Naive thymus-derived CD4-positive, alpha-beta T cell (primary cell): ENCODE measurements at regions not wholly inside any gene's neighbourhood (a gene's known extent, or its start where the extent isn't known, plus 50 kb on each side); places are given as distances from the start of the nearest gene placed in this dataset.
A peak's percentile ranks its signal among the peaks of the same experiment; 100 is the strongest.

ENCODE experiments used
- ATAC-seq: fragments of 150-1000 bp; cut with Tn5 transposase; 2 replicates; pipeline ENCODE4 v1.10.0; 2021; ENCODE audit warnings: mild to moderate bottlenecking, moderate library complexity
- CTCF ChIA-PET: fragments of 350-600 bp; sonication (Branson Sonifier 250); formaldehyde crosslinking; loops from one replicate; lab custom pipeline; 2021; ENCODE audit warnings: antibody characterized with exemption; lab: Charles Lee
- POLR2A ChIA-PET: fragments of 350-600 bp; sonication (Branson Sonifier 250); formaldehyde crosslinking; loops from one replicate; lab custom pipeline; 2021; ENCODE audit warnings: antibody characterized with exemption, inconsistent platforms; lab: Charles Lee
- DNase-seq, 9 donors: peaks; one replicate each; pipeline versions ENCODE4 v3.0.0 to v3.0.0-alpha.2; 2020 to 2022; ENCODE audit warnings: mixed read lengths in 1 of 9
- H3K27ac ChIP-seq: one replicate; pipeline ENCODE4 v1.7.0; 2013; ENCODE audit warnings: mild to moderate bottlenecking, low read depth, low read length, moderate library complexity
- H3K27me3 ChIP-seq, 2 donors: one replicate each; pipeline ENCODE4 v1.7.0; 2013; ENCODE audit warnings: low read length in 2 of 2, mild to moderate bottlenecking in 2 of 2, moderate library complexity in 2 of 2; ENCODE audit not compliant: control insufficient read depth in 2 of 2, insufficient read depth in 2 of 2
- H3K36me3 ChIP-seq, 3 experiments: 1 replicate in 2 of 3; 2 replicates in 1 of 3; pipeline ENCODE4 v1.7.0; 2013; ENCODE audit warnings: low read length in 3 of 3, mild to moderate bottlenecking in 3 of 3, moderate library complexity in 1 of 3; ENCODE audit not compliant: insufficient read depth in 3 of 3, control insufficient read depth in 2 of 3
- H3K4me1 ChIP-seq, 2 donors: one replicate each; pipeline ENCODE4 v1.7.0; 2013; ENCODE audit warnings: low read length in 2 of 2, mild to moderate bottlenecking in 2 of 2, moderate library complexity in 1 of 2; ENCODE audit not compliant: control insufficient read depth in 2 of 2, insufficient read depth in 2 of 2
- H3K4me3 ChIP-seq: 2 replicates; pipeline ENCODE4 v1.7.0; 2013; ENCODE audit warnings: mild to moderate bottlenecking, low read length
- H3K9me3 ChIP-seq, 3 experiments: 1 replicate in 2 of 3; 2 replicates in 1 of 3; pipeline ENCODE4 v1.7.0; 2013; ENCODE audit warnings: low read length in 3 of 3; ENCODE audit not compliant: control insufficient read depth in 2 of 3
- H3K27ac Mint-ChIP-seq, 9 donors: one replicate each; pipeline ENCODE4 v1.8.0; 2020 to 2022; ENCODE audit warnings: mixed read lengths in 9 of 9, mild to moderate bottlenecking in 8 of 9, moderate library complexity in 5 of 9, inconsistent platforms in 2 of 9
- H3K27me3 Mint-ChIP-seq, 5 donors: one replicate each; pipeline ENCODE4 v1.8.0; 2021 to 2022; ENCODE audit warnings: mixed read lengths in 5 of 5, mild to moderate bottlenecking in 1 of 5
- H3K36me3 Mint-ChIP-seq, 5 donors: one replicate each; pipeline ENCODE4 v1.8.0; 2020 to 2022; ENCODE audit warnings: mixed read lengths in 5 of 5, mild to moderate bottlenecking in 3 of 5, inconsistent platforms in 1 of 5
- H3K4me1 Mint-ChIP-seq, 7 donors: one replicate each; pipeline ENCODE4 v1.8.0; 2020 to 2022; ENCODE audit warnings: mixed read lengths in 7 of 7, mild to moderate bottlenecking in 3 of 7, inconsistent platforms in 1 of 7
- H3K4me3 Mint-ChIP-seq, 10 donors: one replicate each; pipeline ENCODE4 v1.8.0; 2020 to 2022; ENCODE audit warnings: mild to moderate bottlenecking in 10 of 10, mixed read lengths in 10 of 10, moderate library complexity in 6 of 10, inconsistent platforms in 2 of 10
- H3K9me3 Mint-ChIP-seq, 11 donors: one replicate each; pipeline ENCODE4 v1.8.0; 2020 to 2022; ENCODE audit warnings: mixed read lengths in 11 of 11, mild to moderate bottlenecking in 4 of 11, inconsistent platforms in 1 of 11, moderate library complexity in 1 of 11
- intact Hi-C, 2 donors: fragments of 100-400 bp; cut with micrococcal nuclease; formaldehyde crosslinking; loops; one replicate each; pipeline ENCODE4 v1.15.1; 2023

DNA sequence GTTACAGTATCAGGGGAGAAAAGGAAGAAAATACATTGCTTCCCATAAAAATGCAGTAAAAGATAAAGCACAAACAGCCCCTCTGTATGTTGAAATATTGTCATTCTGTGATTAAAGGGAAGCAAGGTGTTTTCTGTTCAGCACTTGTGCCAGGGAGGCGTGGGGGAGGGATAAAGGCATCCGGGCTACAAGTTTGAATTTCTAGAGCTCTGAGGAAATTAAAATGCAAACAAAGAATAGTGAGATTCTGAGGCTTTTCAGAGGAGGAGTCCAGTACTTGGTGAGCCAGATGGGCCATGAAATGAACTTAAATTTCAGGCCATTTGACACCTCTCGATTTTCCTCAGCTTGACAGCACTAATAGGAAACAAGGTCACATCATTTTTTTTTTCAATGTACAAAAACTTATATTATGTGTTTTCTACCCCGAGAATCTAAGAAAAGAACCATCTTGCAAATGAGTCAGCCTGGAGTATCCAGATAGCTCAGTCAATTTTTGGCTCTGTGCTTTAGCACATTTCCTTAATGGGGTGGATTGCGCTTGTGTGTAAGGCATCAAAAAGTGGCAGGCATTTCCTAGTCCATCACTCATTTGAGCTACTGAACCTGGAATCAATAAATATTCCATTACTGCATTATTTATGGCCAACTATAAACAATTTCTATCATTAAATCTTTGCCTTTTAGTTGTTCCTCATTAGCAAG is 640.8 kb upstream of the TBL1XR1 start:
- no peak overlapping the region for H3K27ac Mint-ChIP-seq
- no peak for ATAC-seq

DNA sequence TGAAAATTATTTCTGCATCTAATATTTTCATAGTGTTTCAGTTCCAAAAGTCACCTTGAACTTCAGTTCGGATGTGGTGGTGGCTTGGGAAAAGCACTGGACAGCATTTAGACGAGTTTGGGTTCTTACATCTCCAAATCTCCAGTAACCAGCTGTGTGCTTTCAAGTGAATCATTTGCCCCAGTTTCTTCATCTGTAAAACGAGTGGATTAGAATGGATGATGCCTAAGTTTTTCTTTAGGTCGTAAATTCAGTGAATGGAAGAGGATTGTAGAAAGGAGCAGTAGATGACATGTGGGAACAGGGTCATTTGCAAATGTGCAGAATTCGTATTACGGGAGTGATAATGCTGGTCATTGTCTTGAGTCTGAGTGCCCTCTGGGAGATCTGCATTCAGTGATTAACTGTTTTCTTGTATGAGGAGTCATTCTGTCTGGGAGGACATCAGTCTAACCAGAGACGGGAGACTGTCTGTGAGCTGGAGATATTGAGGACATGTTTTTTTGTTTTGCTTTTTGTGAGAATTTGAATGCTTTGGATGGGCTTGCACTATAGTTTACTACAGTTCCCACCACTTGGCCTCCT is 641.6 kb upstream of the TBL1XR1 start:
- Histone ChIP-seq H3K27me3 (no peaks in the 10 kb centered on the region), H3K36me3 (no peaks in the 10 kb centered on the region), H3K27ac (no peak overlapping the region), H3K4me3 (no peak overlapping the region), H3K9me3 (no peaks in the 10 kb centered on the region), H3K4me1 (no peaks in the 10 kb centered on the region)
- Mint-ChIP-seq H3K4me1 (peaks cover 0 to 4% (median 0%) of the 10 kb centered on the region in 7 donors), H3K36me3 (no peaks in the 10 kb centered on the region), H3K9me3 (peaks cover 0 to 5% (median 0%) of the 10 kb centered on the region in 11 donors), H3K27me3 (no peaks in the 10 kb centered on the region), H3K4me3 (no peak overlapping the region), H3K27ac (peak overlapping the region in 1 of 9 donors; percentile 23)
- intact Hi-C loops: no loop called here
- CTCF ChIA-PET: no interaction called here
- no peak for DNase-seq
- POLR2A ChIA-PET: no interaction called here
- ATAC-seq: no peak

More for the DNA sequence above, 640.8 kb upstream of the TBL1XR1 start:
- Mint-ChIP-seq H3K27me3 (no peaks in the 10 kb centered on the region), H3K9me3 (peaks cover 0 to 5% (median 0%) of the 10 kb centered on the region in 11 donors), H3K4me3 (no peak overlapping the region), H3K4me1 (peaks cover 0 to 11% (median 5%) of the 10 kb centered on the region in 7 donors), H3K36me3 (no peaks in the 10 kb centered on the region)
- POLR2A ChIA-PET: no interaction called here
- Histone ChIP-seq H3K27me3 (no peaks in the 10 kb centered on the region), H3K36me3 (no peaks in the 10 kb centered on the region), H3K4me1 (no peaks in the 10 kb centered on the region), H3K9me3 (no peaks in the 10 kb centered on the region), H3K27ac (no peak overlapping the region), H3K4me3 (no peak overlapping the region)
- CTCF ChIA-PET: no interaction called here
- intact Hi-C loops: no loop called here
- DNase-seq: no peak

GRCh38 chr3:177842302-177842701 is 645.0 kb upstream of the TBL1XR1 start:
- no peaks in the 10 kb centered on the region for H3K36me3 ChIP-seq
- DNase-seq: no peak
- H3K4me3 ChIP-seq: no peak overlapping the region
- Mint-ChIP-seq H3K27ac (no peak overlapping the region), H3K4me1 (peaks cover 0 to 4% (median 0%) of the 10 kb centered on the region in 7 donors), H3K27me3 (no peaks in the 10 kb centered on the region), H3K9me3 (peaks cover 0 to 10% (median 0%) of the 10 kb centered on the region in 11 donors), H3K4me3 (no peak overlapping the region), H3K36me3 (no peaks in the 10 kb centered on the region)
- ChIA-PET POLR2A (no interaction called here), CTCF (no interaction called here)
- no peaks in the 10 kb centered on the region for H3K4me1 ChIP-seq
- ATAC-seq: no peak
- intact Hi-C loops: no loop called here
- no peaks in the 10 kb centered on the region for H3K9me3 ChIP-seq
- no peaks in the 10 kb centered on the region for H3K27me3 ChIP-seq
- no peak overlapping the region for H3K27ac ChIP-seq

DNA sequence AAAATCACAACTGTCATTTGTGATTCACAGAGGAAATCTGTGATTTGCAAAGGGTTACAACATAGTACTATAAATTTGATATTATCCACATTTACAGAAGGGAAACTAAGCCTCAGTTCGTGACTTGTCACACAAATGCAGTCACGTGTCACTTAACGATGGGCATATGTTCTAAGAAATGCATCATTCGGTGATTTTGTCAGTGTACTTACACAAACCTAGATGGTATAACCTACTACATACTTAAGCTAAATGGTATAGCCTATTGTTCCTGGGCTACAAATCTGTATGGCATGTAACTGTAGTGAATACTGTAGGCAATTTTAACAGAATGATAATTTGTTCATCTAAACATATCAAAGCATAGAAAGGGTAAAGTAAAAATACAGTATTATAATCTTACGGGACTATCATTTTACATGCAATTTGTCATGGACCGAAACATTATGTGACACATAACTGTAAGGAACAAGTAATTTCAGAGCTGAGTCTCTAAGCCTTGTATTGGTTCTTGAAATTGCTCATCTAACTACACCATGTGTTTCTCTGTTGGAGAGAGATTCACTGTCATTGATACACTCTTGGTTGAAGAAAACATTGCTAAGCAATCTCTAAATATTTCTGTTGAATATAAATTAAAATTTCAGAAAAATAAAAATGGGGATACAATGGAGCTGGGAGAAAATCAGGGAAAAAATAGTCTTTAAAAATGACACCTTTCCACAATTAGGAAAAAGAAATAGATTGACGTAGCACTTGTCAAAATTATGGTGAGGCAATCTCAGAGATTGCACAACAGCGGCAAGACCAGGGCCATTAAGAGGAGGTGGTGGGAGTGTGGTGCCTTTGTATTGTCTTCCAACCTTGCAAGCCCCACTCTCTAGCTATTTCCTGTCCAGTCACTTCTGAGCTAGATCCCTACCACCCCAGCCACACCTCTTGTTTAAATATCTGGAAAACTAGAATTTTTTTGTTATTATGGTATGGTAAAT is 645.8 kb upstream of the TBL1XR1 start:
- H3K36me3 ChIP-seq: no peaks in the 10 kb centered on the region
- H3K27me3 ChIP-seq: no peaks in the 10 kb centered on the region
- ChIA-PET CTCF (interaction anchor here (1.3 kb wide), 1 partner anchor 10 kb away, joined by 4 read pairs; no protein-coding TSS in a partner anchor), POLR2A (no interaction called here)
- intact Hi-C loops: no loop called here
- H3K4me3 ChIP-seq: no peak overlapping the region
- Mint-ChIP-seq H3K27ac (no peak overlapping the region), H3K9me3 (peaks cover 0 to 10% (median 0%) of the 10 kb centered on the region in 11 donors), H3K36me3 (no peaks in the 10 kb centered on the region), H3K4me3 (no peak overlapping the region), H3K27me3 (no peaks in the 10 kb centered on the region), H3K4me1 (peaks cover 0 to 3% (median 0%) of the 10 kb centered on the region in 7 donors)
- H3K27ac ChIP-seq: no peak overlapping the region
- no peaks in the 10 kb centered on the region for H3K9me3 ChIP-seq
- ATAC-seq (no peak), DNase-seq (no peak)
- H3K4me1 ChIP-seq: no peaks in the 10 kb centered on the region

DNA sequence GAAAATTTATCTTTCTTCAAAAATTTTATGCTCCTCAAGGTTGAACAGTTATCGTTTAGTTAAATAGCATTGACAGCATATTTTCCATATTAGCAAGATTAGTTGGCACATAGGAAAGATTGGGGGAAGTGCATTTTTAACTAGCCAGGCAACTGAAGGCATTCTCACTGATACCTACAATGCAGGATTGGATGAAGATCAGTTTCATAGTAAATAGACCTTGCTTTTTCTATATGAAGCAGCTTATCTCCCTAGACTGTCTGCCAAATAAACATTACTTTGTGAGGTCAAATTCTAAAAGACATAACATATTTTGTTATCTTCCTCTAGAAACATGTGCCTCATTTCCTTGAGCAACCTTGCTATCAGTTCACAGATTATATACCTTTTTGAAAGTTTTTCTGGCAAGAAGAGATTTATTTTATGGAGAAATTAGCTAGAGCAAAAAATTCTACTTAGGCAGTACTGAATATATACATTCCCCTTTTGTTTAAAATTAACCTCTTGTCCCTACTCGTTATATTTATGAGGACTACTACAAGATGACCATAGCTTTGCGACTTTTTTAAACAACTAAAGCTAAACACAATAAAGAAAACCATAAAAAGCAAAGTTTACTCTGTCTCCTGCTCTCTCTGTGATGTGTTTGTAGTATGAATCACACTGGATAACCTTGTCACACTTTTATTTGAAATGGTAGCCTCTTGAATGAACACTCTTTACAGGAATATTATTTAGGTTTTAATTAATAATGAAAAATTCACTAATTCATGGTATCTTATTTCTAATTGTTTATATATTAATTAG is 654.9 kb upstream of the TBL1XR1 start:
- peaks cover 0 to 11% (median 0%) of the 10 kb centered on the region in 11 donors for H3K9me3 Mint-ChIP-seq
- no peak overlapping the region for H3K27ac Mint-ChIP-seq
- ChIA-PET CTCF (no interaction called here), POLR2A (no interaction called here)
- peaks cover 0 to 2% (median 0%) of the 10 kb centered on the region in 7 donors for H3K4me1 Mint-ChIP-seq
- Histone ChIP-seq H3K36me3 (no peaks in the 10 kb centered on the region), H3K4me1 (no peaks in the 10 kb centered on the region), H3K4me3 (no peak overlapping the region), H3K27ac (no peak overlapping the region), H3K27me3 (no peaks in the 10 kb centered on the region), H3K9me3 (no peaks in the 10 kb centered on the region)
- DNase-seq (no peak), ATAC-seq (no peak)
- peaks cover 0 to under 1% (median 0%) of the 10 kb centered on the region in 5 donors for H3K36me3 Mint-ChIP-seq
- no peaks in the 10 kb centered on the region for H3K27me3 Mint-ChIP-seq
- intact Hi-C loops: no loop called here
- no peak overlapping the region for H3K4me3 Mint-ChIP-seq

DNA sequence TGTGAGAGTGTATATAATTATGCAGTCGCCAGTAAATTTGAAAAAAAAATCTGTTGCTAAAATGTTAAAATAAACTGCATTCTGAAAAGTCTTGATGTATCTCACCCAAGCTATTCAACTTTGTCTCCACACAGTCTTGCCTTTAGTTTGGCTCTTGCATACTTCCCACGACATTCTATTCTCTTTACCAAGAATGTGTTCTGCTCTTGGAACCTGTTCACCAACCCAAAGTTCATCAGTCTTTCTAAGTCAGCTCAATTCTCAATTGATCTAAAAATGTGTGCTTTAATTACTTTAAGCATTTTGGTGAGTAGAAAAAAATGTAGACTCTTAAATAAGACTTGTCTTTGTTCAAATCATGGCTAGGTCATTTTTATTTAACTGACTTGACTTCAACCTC is 657.7 kb upstream of the TBL1XR1 start:
- no peaks in the 10 kb centered on the region for H3K9me3 ChIP-seq
- CTCF ChIA-PET: interaction anchor here (0.8 kb wide), 1 partner anchor 11 kb away, joined by 3 read pairs; no protein-coding TSS in a partner anchor
- peaks cover 0 to 10% (median 4%) of the 10 kb centered on the region in 5 donors for H3K36me3 Mint-ChIP-seq
- peaks cover 0 to 2% (median 0%) of the 10 kb centered on the region in 7 donors for H3K4me1 Mint-ChIP-seq
- no peak for ATAC-seq
- no peak overlapping the region for H3K27ac Mint-ChIP-seq
- intact Hi-C loops: no loop called here
- no peaks in the 10 kb centered on the region for H3K36me3 ChIP-seq
- H3K4me1 ChIP-seq: no peaks in the 10 kb centered on the region
- POLR2A ChIA-PET: no interaction called here
- H3K27ac ChIP-seq: no peak overlapping the region
- H3K9me3 Mint-ChIP-seq: peaks cover 0 to 15% (median 7%) of the 10 kb centered on the region in 11 donors
- H3K27me3 Mint-ChIP-seq: no peaks in the 10 kb centered on the region
- DNase-seq: no peak
- H3K4me3 ChIP-seq: no peak overlapping the region
- H3K27me3 ChIP-seq: no peaks in the 10 kb centered on the region
- no peak overlapping the region for H3K4me3 Mint-ChIP-seq
